Left cardiac atrium (tissue), 4 donors: ENCODE measurements at regions not wholly inside any gene's neighbourhood (a gene's known extent, or its start where the extent isn't known, plus 50 kb on each side); places are given as distances from the start of the nearest gene placed in this dataset.
A peak's percentile ranks its signal among the peaks of the same experiment; 100 is the strongest.

ENCODE experiments used
- ATAC-seq, 2 donors: fragments of 200-7000 bp; cut with Tn5 transposase; one replicate each; pipeline ENCODE4 v1.9.1; 2020; ENCODE audit warnings: mild to moderate bottlenecking in 2 of 2, moderate library complexity in 2 of 2
- DNase-seq: peaks from one replicate; pipeline ENCODE4 v3.0.0-alpha.2; 2020
- intact Hi-C, 2 donors: fragments of 100-400 bp; cut with DNase I; formaldehyde crosslinking; loops; one replicate each; pipeline versions ENCODE4 v1.14.1 to v1.15.1; 2022 to 2023
- donor health status: DM: no; HTN: yes; CAD: no.
- donor health status: DM: no; HTN: yes; CAD: no; lungs with severe emphysema.
- donor health status: DM: yes; HTN: yes; CAD: no.
- donor health status: Dilated cardiomyopathy.

- ATAC-seq (no peak), DNase-seq (no peak)
- intact Hi-C loops: no loop called here
Observed at GRCh38 chr7:106196460-106197021, 84.4 kb upstream of the SYPL1 start.

GRCh38 chr7:106193661-106194060 lies 81.5 kb upstream of the SYPL1 start:
- DNase-seq (no peak), ATAC-seq (no peak)
- intact Hi-C loops: loop anchor here in 1 of 2 donors (5.0 kb wide), 1 partner anchor 259 kb away; no protein-coding TSS in a partner anchor

- intact Hi-C loops: loop anchor here in 1 of 2 donors (5.0 kb wide), 1 partner anchor 262 kb away; no protein-coding TSS in a partner anchor
- DNase-seq (no peak), ATAC-seq (no peak)
Observed at GRCh38 chr7:106190589-106191330, 78.6 kb upstream of the SYPL1 start.

GRCh38 chr7:106187613-106188350 lies 75.7 kb upstream of the SYPL1 start:
- no peak for DNase-seq
- no peak for ATAC-seq
- intact Hi-C loops: loop anchor here in 1 of 2 donors (10.0 kb wide), 1 partner anchor 97 kb away; the partner anchor contains the start of gene NAMPT

GRCh38 chr7:106185719-106186118 lies 73.6 kb upstream of the SYPL1 start:
- intact Hi-C loops: loop anchor here in 1 of 2 donors (10.0 kb wide), 1 partner anchor 99 kb away; the partner anchor contains the start of gene NAMPT
- ATAC-seq (peak in 1 of 2 donors; percentile 55), DNase-seq (no peak)

- intact Hi-C loops: loop anchor here in 1 of 2 donors (10.0 kb wide), 1 partner anchor 101 kb away; the partner anchor contains the start of gene NAMPT
- DNase-seq: no peak
- no peak for ATAC-seq
Observed at GRCh38 chr7:106183952-106184351, 71.8 kb upstream of the SYPL1 start.

GRCh38 chr7:106182904-106183303 lies 70.8 kb upstream of the SYPL1 start:
- ATAC-seq: no peak
- intact Hi-C loops: loop anchor here in 1 of 2 donors (10.0 kb wide), 1 partner anchor 102 kb away; the partner anchor contains the start of gene NAMPT
- DNase-seq: no peak

GRCh38 chr7:106181658-106182265 lies 69.7 kb upstream of the SYPL1 start:
- intact Hi-C loops: loop anchor here in 1 of 2 donors (10.0 kb wide), 1 partner anchor 103 kb away; the partner anchor contains the start of gene NAMPT
- no peak for ATAC-seq

GRCh38 chr7:106180721-106181120 lies 68.6 kb upstream of the SYPL1 start:
- no peak for ATAC-seq
- intact Hi-C loops: loop anchor here in 1 of 2 donors (10.0 kb wide), 1 partner anchor 104 kb away; the partner anchor contains the start of gene NAMPT

More at GRCh38 chr7:106181658-106182265, 69.7 kb upstream of the SYPL1 start:
- no peak for DNase-seq

GRCh38 chr7:106179256-106179655 lies 67.1 kb upstream of the SYPL1 start:
- intact Hi-C loops: loop anchor here in 1 of 2 donors (2.0 to 5.0 kb wide), 4 partner anchors 63 to 558 kb away; no protein-coding TSS in a partner anchor
- no peak for ATAC-seq
- no peak for DNase-seq

More at GRCh38 chr7:106180721-106181120, 68.6 kb upstream of the SYPL1 start:
- no peak for DNase-seq

- DNase-seq: no peak
- intact Hi-C loops: loop anchor here in 1 of 2 donors (2.0 to 5.0 kb wide), 4 partner anchors 64 to 559 kb away; no protein-coding TSS in a partner anchor
- ATAC-seq: peak; percentile 72 to 76
Observed at GRCh38 chr7:106178593-106179134, 66.6 kb upstream of the SYPL1 start.

GRCh38 chr7:106177738-106178592 lies 65.9 kb upstream of the SYPL1 start:
- ATAC-seq (peak; percentile 17 to 31), DNase-seq (no peak)
- intact Hi-C loops: loop anchor here (1.0 to 5.0 kb wide), 6 partner anchors 64 to 559 kb away; no protein-coding TSS in a partner anchor

GRCh38 chr7:106177300-106177690 lies 65.2 kb upstream of the SYPL1 start:
- no peak for DNase-seq
- intact Hi-C loops: loop anchor here (1.0 to 5.0 kb wide), 5 partner anchors 65 to 560 kb away; no protein-coding TSS in a partner anchor
- ATAC-seq: peak in 1 of 2 donors; percentile 45

- ATAC-seq: peak; percentile 89 to 90
- intact Hi-C loops: loop anchor here (1.0 to 5.0 kb wide), 5 partner anchors 66 to 561 kb away; no protein-coding TSS in a partner anchor
- DNase-seq: peak; percentile 89
Observed at GRCh38 chr7:106176414-106177299, 64.5 kb upstream of the SYPL1 start.

- DNase-seq: no peak
- ATAC-seq: no peak
- intact Hi-C loops: loop anchor here in 1 of 2 donors (5.0 kb wide), 3 partner anchors 67 to 562 kb away; no protein-coding TSS in a partner anchor
Observed at GRCh38 chr7:106175507-106175906, 63.4 kb upstream of the SYPL1 start.

GRCh38 chr7:106170651-106171050 lies 58.5 kb upstream of the SYPL1 start:
- DNase-seq (no peak), ATAC-seq (no peak)
- intact Hi-C loops: no loop called here
